Middle frontal gyrus (tissue), 1 donor: ENCODE measurements at regions not wholly inside any gene's neighbourhood (a gene's known extent, or its start where the extent isn't known, plus 50 kb on each side); places are given as distances from the start of the nearest gene placed in this dataset.
"Not testable (repeated sequence)": the region's sequence is repeated elsewhere in the genome, so short reads cannot be mapped to it uniquely, and the experiment has no call there.

ENCODE experiments used
- DNase-seq: peaks from one replicate; pipeline ENCODE4 v3.0.0-alpha.2; 2015; ENCODE audit warnings: low spot score; ENCODE audit errors: extremely low spot score

DNA sequence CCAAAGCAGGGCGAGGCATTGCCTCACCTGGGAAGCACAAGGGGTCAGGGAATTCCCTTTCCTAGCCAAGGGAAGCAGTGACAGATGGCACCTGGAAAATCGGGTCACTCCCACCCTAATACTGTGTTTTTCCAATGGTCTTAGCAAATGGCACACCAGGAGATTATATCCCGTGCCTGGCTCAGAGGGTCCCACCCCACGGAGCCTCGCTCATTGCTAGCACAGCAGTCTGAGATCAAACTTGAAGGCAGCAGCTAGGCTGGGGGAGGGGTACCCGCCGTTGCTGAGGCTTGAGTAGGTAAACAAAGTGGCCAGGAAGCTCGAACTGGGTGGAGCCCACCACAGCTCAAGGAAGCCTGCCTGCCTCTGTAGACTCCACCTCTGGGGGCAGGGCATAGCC, 664.6 kb downstream of the NUP35 start:
- not testable (repeated sequence) for DNase-seq

DNA sequence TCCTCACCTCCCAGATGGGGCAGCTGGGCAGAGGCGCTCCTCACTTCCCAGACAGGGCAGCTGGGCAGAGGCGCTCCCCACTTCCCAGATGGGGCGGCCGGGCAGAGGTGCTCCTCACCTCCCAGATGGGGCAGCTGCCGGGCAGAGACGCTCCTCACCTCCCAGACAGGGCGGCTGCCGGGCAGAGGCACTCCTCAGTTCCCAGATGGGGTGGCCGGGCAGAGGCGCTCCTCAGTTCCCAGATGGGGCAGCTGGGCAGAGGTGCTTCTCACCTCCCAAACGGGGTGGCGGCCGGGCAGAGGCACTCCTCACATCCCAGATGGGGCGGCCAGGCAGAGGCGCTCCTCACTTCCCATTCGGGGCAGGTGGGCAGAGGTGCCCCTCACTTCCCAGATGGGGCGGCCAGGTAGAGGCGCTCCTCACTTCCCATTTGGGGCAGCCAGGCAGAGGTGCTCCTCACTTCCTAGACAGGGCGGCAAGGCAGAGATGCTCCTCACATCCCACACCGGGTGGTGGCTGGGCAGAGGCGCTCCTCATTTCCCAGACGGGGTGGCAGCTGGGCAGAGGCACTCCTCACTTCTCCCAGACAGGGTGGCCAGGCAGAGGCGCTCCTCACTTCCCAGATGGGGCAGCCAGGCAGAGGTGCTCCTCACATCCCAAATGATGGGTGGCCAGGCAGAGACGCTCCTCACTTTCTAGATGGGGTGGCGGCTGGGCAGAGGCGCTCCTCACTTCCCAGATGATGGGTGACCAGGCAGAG, 668.1 kb downstream of the NUP35 start:
- DNase-seq: not testable (repeated sequence)

DNA sequence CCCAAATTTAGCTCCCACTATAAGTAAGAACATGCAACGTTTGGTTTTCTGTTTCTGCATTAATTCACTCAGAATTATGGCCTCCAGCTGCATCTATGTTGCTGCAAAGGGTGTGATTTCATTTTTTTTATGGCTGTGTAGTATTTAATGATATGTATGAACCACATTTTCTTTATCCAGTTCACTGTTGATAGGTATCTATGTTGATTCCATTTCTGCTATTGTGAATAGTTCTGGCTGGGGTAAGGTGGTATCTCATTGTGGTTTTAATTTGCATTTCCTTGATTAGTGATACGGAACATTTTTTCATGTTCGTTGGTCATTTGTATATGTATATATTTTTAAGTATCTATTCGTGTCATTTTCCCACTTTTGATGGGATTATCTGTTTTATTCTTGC, 674.3 kb downstream of the NUP35 start:
- no peak for DNase-seq

DNA sequence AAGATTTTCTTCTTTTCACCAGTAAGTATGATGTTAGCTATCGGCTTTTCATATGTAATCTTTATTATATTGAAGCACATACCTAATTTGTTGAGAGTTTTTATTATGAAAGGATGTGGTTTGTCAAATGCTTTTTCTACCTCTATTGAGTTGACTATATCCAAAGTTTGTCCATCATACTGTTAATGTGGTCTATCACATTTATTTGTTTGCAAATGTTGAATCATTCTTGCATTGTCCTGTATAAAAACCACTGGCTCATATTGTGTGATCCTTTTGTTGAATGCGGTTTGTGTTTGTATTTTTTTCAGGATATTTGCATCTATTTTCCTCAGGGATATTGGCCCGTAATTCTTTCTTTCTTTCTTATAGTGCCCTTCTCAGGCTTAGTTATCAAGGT, 675.5 kb downstream of the NUP35 start:
- DNase-seq: no peak

DNA sequence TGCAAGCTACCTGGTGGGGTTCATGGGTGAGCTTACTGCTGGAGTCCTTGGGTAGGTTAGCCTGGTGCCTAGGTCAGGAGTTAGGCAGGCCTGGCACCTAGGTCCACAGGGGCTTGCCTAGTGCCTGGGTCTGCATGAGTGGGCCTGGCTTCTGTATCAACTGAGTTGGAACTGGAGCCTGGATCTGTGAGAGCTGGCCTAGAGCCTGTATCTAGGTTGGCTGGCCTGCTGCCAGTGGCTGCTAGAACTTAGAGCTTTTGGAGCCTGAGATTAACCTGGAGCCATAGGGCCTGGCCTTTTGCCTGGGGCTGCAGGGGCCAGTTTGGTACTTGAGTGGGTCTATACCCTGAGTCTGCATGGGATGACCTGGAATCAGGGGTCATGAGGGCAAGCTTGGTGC, 679.4 kb downstream of the NUP35 start:
- no peak for DNase-seq

DNA sequence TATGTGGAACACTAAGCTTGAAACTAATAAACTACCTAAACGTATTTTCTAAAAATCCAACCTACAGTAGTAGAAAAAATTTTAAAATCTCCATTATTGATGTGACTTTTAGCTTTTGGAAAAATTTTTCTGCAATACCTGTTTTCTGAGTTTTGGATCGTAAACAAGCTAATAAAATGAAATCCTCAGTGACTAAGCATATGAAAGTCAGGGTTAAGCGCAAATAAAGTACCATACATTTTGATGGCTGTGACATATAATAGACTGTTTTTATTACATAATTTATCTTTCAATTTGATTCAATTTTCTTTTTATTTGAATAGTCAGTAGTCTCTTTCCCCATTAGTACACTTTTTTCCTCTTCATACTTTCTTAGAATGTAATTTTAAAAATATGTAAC, 683.6 kb downstream of the NUP35 start:
- no peak for DNase-seq

DNA sequence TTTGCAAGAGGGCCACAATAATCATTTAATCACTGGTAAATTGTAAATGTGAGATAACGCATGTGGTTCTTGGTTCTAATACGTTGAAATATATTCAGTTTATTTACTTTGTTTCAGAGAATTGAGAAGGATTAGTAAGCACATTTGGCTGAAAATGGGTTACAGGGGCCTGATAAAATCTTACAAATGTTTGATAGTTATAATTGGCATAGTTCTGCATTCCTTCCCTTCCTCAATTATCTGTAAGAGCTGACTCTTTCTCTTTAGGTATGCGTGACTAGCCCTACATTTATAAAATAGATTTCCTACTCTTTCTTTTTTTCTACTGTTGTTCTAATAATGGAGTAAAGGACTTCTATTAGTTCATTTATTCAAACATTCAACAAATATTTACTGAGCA, 685.2 kb downstream of the NUP35 start:
- DNase-seq: no peak

DNA sequence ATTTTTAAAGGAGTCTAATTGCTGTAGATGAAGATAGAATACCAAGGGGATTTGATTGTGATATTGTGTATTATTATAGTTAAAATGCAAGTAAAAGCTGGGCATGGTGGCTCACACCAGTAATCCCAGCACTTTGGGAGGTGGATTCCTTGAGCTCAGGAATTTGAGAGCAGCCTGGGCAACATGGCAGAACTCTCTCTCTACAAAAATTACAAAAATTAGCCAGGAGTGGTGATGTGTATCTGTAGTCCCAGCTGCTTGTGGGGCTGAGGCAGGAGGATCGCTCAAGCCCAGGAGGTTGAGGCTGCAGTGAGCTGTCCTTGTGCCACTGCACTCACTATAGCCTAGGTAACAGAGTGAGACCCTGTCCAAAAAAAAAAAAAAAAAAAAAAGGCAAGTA, 687.0 kb downstream of the NUP35 start:
- DNase-seq: no peak

DNA sequence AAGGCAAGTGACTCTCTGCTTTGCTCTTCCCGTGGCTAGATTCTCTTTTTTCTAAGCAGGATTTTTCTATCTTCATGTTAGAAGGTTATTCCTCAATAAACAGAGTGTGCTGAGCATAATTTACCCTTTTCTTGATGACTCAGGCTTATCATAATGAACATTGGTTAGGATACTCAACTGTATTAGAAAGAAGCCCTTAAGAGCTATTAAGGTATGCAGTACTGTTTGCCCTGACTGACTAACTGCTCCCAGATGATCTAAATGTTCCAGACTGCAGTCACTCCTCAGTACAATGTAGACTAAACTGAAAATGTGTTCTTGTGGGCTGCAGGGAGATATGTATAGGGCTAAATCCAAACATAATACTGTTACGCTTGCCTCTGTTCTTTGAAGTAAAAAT, 687.8 kb downstream of the NUP35 start:
- no peak for DNase-seq

DNA sequence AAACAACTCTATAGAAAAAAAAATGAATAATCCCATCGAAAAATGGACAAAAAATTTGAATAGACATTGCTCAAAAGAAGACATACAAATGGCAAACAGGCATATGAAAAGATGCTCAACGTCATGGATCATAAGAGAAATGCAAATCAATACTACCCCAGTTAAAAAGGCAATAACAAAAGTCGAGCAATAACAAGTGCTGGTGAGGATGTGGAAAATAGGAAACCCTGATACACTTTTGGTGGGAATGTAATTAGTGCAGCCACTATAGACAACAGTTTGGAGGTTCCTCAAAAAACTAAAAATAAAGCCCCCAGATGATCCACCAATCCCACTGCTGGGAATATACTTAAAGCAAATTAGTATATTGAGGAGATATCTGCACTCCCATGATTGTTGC, 701.5 kb downstream of the NUP35 start:
- no peak for DNase-seq

DNA sequence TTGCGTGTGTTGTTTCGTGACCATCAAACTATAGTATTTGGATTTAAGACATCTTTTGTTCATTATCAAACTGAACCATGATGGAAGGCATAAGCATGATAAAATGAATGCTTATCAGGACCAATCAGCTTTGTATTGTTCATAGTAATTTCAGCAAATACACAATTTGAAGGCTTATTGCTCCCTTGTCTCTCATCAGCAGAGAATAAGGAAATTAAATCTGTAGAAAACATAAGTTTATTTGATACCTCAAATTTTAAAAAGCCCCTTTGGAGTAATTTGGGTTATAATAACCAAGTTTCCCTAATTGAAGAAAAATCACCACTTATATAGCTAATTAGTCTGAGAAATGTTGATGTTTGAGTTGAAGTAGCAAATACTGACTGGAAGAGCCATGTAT, 705.7 kb downstream of the NUP35 start:
- DNase-seq: no peak

DNA sequence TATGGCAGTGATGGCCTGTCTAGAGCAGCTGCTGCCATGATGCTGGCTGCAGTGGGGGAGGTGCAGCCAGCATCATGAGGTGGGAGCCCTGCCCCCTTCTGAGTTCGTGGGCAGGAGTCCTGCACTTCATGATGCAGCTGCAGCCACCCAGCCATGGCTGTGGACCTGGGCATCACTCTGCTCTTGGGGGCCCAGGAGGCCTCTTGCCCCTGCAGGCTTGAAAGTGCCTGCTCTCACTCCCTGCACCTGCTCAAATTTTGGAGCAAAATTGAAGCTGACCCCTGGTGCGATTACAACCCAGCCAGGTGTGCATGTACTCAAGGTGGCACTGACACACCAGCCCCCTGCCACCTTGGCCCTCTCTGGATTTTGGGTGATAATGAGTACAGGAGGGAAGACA, 712.9 kb downstream of the NUP35 start:
- no peak for DNase-seq

DNA sequence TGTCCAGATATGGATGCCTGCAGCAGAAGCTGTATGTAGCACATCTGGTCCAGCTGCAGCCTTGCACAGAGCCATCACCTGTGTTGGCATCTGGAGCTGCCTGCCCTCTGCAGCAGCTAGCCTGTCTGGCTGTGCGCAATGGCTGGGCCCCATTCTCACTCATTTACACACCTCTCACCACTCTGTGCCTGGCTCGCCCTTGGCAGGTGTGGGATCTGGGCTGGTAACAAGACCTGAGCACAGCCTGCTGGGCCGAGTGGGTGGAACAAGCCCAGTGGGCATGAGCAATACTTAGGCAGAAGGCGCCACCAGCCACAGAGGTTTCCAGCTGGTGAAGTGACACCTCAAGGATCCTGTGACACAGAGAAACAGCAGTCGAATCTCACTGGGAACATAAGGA, 714.1 kb downstream of the NUP35 start:
- DNase-seq: no peak

DNA sequence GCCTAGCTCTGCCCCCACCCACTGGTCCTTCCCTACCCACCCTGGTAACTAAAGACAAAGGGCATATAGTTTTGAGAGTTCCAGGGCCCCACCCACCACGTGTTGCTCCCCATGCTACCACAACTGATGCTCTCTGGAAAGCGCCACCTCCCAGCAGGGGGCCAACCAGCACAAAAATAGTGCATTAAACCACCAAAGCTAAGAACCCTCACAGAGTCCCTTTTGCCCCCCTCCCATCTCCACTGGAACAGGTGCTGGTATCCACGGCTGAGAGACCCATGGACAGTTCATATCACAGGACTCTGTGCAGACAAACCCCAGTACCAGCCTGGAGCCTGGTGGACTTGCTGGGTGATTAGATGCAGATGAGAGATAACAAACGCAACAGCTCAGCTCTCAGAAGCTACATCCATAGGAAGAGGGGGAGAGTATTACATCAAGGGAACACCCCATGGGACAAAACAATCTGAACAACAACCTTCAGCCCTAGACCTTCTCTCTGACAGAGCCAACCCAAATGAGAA, 715.9 kb downstream of the NUP35 start:
- no peak for DNase-seq

DNA sequence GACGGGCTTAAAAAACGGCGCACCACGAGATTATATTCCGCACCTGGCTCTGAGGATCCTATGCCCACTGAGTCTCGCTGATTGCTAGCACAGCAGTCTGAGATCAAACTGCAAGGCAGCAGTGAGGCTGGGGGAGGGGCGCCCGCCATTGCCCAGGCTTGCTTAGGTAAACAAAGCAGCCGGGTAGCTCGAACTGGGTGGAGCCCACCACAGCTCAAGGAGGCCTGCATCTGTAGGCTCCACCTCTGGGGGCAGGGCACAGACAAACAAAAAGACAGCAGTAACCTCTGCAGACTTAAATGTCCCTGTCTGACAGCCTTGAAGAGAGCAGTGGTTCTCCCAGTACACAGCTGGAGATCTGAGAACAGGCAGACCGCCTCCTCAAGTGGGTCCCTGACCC, 725.6 kb downstream of the NUP35 start:
- DNase-seq: not testable (repeated sequence)

DNA sequence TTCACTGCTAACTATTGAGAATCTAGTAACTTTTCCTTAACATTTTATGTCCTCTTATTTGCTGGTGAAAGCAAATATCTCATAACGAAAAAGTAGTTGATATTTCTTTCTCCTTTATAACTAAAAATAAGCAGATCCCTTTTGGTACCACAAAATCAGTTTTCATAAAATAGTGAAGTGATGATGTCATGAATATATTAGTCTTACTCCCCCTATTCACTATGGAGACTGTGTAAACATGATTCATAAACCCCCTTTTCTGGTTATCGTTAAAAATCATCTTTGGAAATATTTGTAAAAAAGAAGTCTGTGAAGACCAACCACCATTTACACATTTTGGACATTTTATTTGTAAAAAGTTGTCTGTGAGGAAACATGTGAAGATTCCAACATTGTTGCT, 734.9 kb downstream of the NUP35 start:
- DNase-seq: no peak

DNA sequence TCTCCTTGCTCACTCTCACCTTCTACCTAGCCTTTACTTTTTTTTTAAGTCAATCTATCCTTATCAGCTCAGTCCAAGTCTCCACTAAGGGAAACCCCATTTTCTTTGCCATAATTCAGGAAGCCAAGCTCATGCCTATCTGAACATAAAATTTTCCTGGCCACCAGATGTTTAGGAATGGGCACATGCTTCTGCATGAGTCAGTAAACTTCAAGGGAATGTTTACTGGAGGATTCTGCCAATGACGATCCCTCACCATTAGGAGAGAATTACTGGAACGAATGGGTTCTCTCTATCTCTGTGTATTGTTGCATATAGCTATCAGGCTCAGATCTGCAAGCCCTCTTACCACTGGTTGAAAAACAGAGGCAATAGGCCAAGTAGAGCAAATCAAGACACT, 731.7 kb upstream of the ZNF804A start:
- DNase-seq: no peak

DNA sequence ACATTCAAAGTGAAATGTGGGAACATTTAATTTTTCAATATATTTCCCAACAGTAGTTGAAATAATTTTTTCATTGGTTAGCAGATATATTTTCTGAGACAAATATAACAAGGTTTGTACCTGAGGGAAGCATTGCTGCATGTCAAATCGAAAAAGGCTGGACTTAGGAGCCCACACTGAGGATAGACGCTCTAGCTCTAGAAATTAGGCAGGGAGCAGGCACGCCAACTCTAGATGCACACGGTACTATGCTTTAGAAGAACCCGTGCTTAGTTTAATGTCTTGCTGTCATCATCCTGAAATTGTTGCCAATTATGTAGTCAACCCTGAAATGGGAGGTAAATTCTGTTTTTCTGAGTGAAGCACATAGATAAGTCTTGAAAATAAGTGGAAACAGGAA, 731.1 kb upstream of the ZNF804A start:
- DNase-seq: no peak

DNA sequence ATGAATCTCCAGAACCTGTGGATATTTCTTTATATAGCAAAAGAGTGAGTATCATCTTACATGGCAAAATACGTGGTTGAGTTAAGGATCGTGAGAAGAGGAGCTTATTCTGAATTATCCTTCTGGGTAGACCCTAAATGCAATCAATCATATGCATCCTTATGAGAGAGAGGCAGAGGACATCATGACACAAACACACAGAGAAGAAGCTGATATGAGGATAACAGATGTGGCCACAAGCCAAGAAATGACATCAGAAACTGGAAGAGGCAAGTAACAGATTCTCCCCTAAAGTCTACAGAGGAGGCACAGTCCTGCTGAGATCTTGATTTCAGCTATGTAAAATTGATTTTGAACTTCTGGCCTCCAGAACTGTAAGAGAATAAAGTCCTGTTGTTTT, 730.2 kb upstream of the ZNF804A start:
- DNase-seq: no peak

DNA sequence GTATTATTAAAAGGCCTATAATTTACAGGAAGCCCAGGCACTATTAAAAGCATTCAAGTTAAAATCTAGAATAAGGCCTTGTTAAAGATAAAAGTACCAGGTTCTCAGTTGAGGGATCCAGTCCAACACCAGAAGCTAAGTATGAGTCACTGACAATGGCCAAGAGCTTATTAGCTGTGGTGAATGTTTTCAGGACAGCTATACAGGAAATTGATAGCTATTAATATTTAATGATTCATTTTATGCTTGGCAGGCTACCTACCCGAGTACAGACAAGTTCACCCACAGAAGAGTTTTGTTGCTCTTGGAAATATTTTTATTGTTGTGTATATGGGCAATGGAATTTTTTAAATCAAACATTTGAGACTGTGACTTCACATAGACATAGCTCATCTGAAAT, 729.6 kb upstream of the ZNF804A start:
- no peak for DNase-seq

DNA sequence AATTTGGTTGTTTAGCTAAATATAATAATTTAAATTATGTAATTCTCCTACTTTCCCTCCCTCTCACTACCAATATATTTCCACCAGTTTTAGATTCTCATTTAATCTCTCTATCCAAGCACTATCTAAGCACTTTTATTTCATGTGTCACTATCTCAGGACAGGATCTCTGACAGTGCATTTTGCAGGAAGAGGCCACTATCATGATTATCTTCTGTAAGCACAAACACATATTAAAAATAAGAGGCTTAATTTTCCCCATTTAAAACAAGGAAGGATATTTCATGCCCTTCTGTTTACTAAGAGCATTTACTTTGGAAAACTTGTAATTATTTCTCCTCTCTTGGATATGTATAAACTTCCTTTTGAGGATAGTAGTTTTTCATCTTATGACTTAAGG, 726.2 kb upstream of the ZNF804A start:
- no peak for DNase-seq

DNA sequence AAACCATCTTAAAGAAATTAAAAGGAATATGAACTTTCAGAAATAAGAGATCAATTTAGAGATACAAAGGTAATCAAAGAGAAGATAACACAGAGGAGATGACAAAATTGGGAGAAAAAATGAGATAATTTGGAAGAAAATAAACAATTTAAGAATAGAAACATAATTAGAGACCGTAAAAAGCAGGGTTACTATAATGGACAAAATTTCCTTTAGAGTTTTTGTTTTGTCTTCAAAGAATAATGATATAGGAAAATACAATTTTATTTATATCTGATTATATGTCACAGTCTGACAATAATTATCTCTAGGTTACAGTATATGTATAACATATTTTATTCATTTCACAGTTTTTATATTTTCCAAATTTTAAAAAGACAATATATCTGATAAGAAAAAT, 716.4 kb upstream of the ZNF804A start:
- DNase-seq: no peak

DNA sequence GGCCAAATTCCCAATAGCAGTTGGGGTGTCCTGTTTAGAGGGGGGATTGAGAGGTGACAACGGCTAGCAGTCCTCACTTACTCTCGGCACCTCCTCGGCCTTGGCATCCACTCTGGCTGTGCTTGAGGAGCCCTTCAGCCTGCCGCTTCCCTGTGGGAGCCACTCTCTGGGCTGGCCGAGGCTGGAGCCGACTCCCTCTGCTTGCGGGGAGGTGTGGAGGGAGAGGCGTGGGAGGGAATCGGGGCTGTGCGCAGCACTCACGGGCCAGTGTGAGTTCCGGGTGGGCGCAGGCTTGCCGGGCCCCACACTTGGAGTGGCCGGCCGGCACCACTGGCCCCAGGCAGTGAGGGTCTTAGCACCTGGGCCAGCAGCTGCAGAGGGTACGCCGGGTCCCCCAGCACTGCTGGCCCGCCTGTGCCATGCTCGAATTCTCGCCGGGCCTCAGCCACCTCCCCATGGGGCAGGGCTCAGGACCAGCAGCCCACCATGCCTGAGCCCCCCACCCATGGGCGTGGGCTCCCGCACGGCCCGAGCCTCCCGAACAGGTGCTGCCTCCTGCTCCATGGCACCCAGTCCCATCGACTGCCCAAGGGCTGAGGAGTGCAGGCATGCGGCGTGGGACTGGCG, 705.9 kb upstream of the ZNF804A start:
- no peak for DNase-seq
